A673 (cell line): ENCODE measurements at regions not wholly inside any gene's neighbourhood (a gene's known extent, or its start where the extent isn't known, plus 50 kb on each side); places are given as distances from the start of the nearest gene placed in this dataset.

Experiments used
- CTCF ChIP-seq: fragments of 300-800, 200-600 bp; sonication (generic); conservative IDR thresholded peaks from 2 replicates; pipeline ENCODE4 v1.5.1; 2017; ENCODE audit warnings: low read depth, mild to moderate bottlenecking, antibody characterized with exemption, low read length, moderate library complexity, mixed read lengths
- EZH2 ChIP-seq: fragments of 200-600 bp; sonication (generic); IDR thresholded peaks from 2 replicates; pipeline ENCODE4 v1.6.1; 2017; ENCODE audit warnings: borderline replicate concordance, low read depth, mild to moderate bottlenecking, mixed read lengths, antibody characterized with exemption, low read length; ENCODE audit not compliant: poor library complexity, severe bottlenecking

- TF ChIP-seq CTCF (no peak), EZH2 (no peak)
Measured at GRCh38 chr4:152243206-152243605, 292.7 kb downstream of the FBXW7 start.
